Adrenal gland (tissue), 9 donors: ENCODE measurements at regions not wholly inside any gene's neighbourhood (a gene's known extent, or its start where the extent isn't known, plus 50 kb on each side); places are given as distances from the start of the nearest gene placed in this dataset.
A peak's percentile ranks its signal among the peaks of the same experiment; 100 is the strongest.
"Not testable (repeated sequence)": the region's sequence is repeated elsewhere in the genome, so short reads cannot be mapped to it uniquely, and the experiment has no call there.

Source experiments
- DNase-seq, 7 donors: peaks; one replicate each; pipeline ENCODE4 v3.0.0-alpha.2; 2019 to 2020
- H3K27ac ChIP-seq, 5 donors: fragments of 200-600 bp; sonication (generic) in 4 of 5; 1 replicate in 3 of 5; 2 replicates in 2 of 5; pipeline versions ENCODE4 v1.5.1 to v1.8.0; 2016 to 2020; ENCODE audit warnings: mild to moderate bottlenecking in 1 of 5
- H3K27me3 ChIP-seq: fragments of 200-600 bp; 2 replicates; pipeline ENCODE4 v1.8.0; 2021
- H3K36me3 ChIP-seq, 2 donors: fragments of 200-600 bp; replicated peaks in 1 of 2; 1 replicate in 1 of 2; 2 replicates in 1 of 2; pipeline versions ENCODE4 v1.5.1 to v1.8.0; 2018 to 2022
- H3K4me1 ChIP-seq, 2 donors: fragments of 200-600 bp; replicated peaks in 1 of 2; 1 replicate in 1 of 2; 2 replicates in 1 of 2; pipeline versions ENCODE4 v1.5.1 to v1.8.0; 2018 to 2021
- H3K4me3 ChIP-seq, 4 donors: fragments of 200-600 bp; sonication (generic) in 3 of 4; one replicate each; pipeline ENCODE4 v1.5.1; 2016 to 2018
- H3K9me3 ChIP-seq, 3 donors: fragments of 200-600 bp; sonication (generic) in 1 of 3; replicated peaks in 1 of 3; 1 replicate in 2 of 3; 2 replicates in 1 of 3; pipeline versions ENCODE4 v1.5.1 to v1.8.0; 2016 to 2021
- POLR2A ChIP-seq, 2 donors: fragments of 450-650 bp; IDR thresholded peaks; one replicate each; pipeline ENCODE4 v1.6.1; 2017; ENCODE audit warnings: antibody characterized with exemption in 2 of 2, mild to moderate bottlenecking in 2 of 2, moderate library complexity in 1 of 2
- WGBS, 4 donors: extraction: QIAGEN DNeasy Blood & Tissue Kit in 2 of 4; methylation state at CpG; one replicate each; pipeline versions ENCODE4 v1.1.5 to v1.1.7; 2013 to 2017; 5-methylcytosine and 5-hydroxymethylcytosine counted together
- intact Hi-C, 2 donors: fragments of 100-400 bp; cut with DNase I; formaldehyde crosslinking; loops; one replicate each; pipeline versions ENCODE4 v1.14.1 to v1.15.0; 2022 to 2023
- TF ChIP-seq, protein P1 (sequence below), 6 experiments: fragments of 450-650 bp in 4 of 6; fragments of 200-600 bp in 2 of 6; sonication (generic) in 1 of 6; IDR thresholded peaks; 1 replicate in 5 of 6; 2 replicates in 1 of 6; pipeline versions ENCODE4 v1.5.1 to v1.8.0; 2016 to 2021; ENCODE audit warnings: antibody characterized with exemption in 6 of 6, mild to moderate bottlenecking in 2 of 6, moderate library complexity in 1 of 6
- donor health status: healthy with polysubstance abuse.
- donor health status: Bipolar disorder and iron deficiency.
- donor health status: DM: yes; HTN: yes; CAD: no.
- donor health status: DM: no; HTN: no; CAD: no.
- donor health status: DM: no; HTN: no; CAD: no.

DNA sequence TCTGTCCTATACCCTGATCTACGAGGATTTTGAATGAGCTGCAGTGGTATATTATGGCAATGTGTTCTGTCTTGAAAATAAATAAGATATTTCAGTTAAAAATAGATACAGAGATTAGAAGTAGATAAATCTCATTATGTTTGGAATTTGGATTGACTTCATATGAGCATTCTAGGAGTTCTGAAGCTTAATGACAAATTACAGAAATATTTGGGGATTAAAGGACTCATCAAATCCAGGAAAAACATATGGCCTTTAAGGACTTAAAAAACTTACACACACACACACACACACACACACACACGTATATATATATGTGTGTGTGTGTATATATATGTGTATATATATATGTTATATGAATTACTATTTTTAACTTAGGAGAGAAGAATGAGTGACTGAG lies 446.9 kb upstream of the CD180 start:
- Histone ChIP-seq H3K36me3 (no peaks in the 10 kb centered on the region), H3K4me1 (no peaks in the 10 kb centered on the region), H3K27ac (no peak overlapping the region), H3K27me3 (no peaks in the 10 kb centered on the region), H3K4me3 (no peak overlapping the region), H3K9me3 (no peaks in the 10 kb centered on the region)
- no peak for TF ChIP-seq POLR2A (IDR thresholded peaks at IDR 0.05)
- TF ChIP-seq, protein P1, sequence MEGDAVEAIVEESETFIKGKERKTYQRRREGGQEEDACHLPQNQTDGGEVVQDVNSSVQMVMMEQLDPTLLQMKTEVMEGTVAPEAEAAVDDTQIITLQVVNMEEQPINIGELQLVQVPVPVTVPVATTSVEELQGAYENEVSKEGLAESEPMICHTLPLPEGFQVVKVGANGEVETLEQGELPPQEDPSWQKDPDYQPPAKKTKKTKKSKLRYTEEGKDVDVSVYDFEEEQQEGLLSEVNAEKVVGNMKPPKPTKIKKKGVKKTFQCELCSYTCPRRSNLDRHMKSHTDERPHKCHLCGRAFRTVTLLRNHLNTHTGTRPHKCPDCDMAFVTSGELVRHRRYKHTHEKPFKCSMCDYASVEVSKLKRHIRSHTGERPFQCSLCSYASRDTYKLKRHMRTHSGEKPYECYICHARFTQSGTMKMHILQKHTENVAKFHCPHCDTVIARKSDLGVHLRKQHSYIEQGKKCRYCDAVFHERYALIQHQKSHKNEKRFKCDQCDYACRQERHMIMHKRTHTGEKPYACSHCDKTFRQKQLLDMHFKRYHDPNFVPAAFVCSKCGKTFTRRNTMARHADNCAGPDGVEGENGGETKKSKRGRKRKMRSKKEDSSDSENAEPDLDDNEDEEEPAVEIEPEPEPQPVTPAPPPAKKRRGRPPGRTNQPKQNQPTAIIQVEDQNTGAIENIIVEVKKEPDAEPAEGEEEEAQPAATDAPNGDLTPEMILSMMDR (IDR thresholded peaks at IDR 0.05), result no peak
- DNase-seq, result no peak
- intact Hi-C loops, result no loop called here
- WGBS, 4 donors, result 51 to 56% (median 54%) methylated on average over 2 of the region's 2 CpGs

DNA sequence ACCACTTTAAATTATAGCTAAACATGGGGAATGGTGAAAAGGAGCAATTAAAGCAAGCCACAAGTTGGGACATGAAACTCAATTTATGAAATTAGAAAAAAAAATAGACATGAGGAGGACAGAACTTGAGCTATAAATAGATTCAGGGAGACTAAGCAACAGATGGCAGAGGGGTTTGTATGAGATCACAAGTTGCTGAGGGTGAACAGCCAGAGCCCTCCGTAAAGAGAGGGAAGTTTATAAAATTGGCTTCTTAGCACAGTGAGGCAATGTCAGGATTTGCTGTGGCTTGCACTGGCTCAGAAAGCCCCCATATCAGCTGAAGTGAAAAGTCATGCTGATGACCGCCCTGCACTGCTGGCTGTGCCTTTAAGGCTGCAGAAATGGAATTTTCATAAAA lies 443.4 kb upstream of the CD180 start:
- Histone ChIP-seq H3K4me1 (no peaks in the 10 kb centered on the region), H3K9me3 (no peaks in the 10 kb centered on the region), H3K27ac (peak overlapping the region in 1 of 5 donors; percentile 20), H3K27me3 (no peaks in the 10 kb centered on the region), H3K4me3 (no peak overlapping the region), H3K36me3 (no peaks in the 10 kb centered on the region)
- no peak for TF ChIP-seq POLR2A (IDR thresholded peaks at IDR 0.05)
- intact Hi-C loops, result no loop called here
- no peak for DNase-seq
- 31 to 58% (median 50%) methylated on average over 2 of the region's 2 CpGs for WGBS, 4 donors

DNA sequence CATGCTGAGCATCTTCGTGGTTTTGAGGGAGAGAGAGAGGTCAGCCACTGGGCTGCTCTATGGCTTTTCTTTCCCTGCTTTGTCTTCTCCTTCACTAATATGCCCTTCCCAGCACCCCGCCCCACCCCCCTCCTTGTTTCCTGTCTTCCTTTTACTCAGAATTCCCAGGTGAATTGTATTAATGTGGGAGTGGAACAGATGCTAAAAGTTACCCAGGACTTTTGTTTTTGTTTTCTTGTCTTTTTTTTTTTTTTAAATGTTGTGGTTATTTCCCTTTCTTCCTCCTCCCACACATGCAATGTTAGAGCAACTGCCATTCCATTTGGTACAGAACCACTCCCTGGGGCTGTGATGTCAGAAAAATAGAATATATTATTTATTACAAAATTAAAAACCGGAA lies 442.7 kb upstream of the CD180 start:
- Histone ChIP-seq H3K36me3 (no peaks in the 10 kb centered on the region), H3K9me3 (no peaks in the 10 kb centered on the region), H3K27me3 (no peaks in the 10 kb centered on the region), H3K27ac (no peak overlapping the region), H3K4me1 (no peaks in the 10 kb centered on the region), H3K4me3 (no peak overlapping the region)
- TF ChIP-seq, protein P1 (IDR thresholded peaks at IDR 0.05), result no peak
- TF ChIP-seq POLR2A (IDR thresholded peaks at IDR 0.05), result no peak
- intact Hi-C loops, result no loop called here
- WGBS, 4 donors, result 45 to 52% (median 49%) methylated on average over 3 of the region's 3 CpGs
- DNase-seq, result no peak

DNA sequence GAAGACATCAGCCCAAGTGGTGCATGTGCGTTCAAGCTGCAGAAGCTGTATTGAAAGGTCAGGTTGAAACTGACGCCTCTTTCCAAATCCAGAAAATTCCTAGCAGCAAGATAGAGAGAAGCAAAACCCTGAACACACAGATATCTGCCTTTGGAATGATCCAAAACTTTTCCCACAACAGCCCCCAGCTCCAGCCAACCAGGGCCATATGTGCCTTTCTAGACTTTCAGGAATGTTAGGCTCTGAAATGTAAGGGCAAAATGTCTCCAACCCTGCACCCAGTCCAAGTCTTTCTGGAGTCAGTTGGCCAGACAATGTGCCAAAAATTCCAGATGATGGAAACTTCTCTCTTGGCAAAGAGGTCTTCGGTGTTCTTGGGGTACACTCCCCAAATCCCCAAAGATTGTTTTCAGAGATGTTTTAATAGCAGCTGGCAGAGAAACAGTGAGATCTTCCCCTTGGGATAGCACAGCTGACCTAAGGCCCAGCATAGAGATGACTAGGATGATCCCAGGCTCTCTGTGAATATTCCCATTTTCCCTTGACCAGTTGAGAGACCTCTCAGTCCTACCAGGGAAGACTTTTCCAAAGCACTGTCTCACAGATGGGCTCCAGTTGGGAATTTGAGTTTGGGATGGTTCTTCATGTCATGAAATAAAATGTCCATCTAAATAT lies 440.4 kb upstream of the CD180 start:
- no peak for TF ChIP-seq POLR2A (IDR thresholded peaks at IDR 0.05)
- TF ChIP-seq, protein P1 (IDR thresholded peaks at IDR 0.05), result no peak
- no peak for DNase-seq
- H3K4me1 ChIP-seq, result no peaks in the 10 kb centered on the region
- no peak overlapping the region for H3K4me3 ChIP-seq
- no peaks in the 10 kb centered on the region for H3K36me3 ChIP-seq
- intact Hi-C loops, result no loop called here
- no peaks in the 10 kb centered on the region for H3K9me3 ChIP-seq
- 69 to 87% (median 80%) methylated on average over 3 of the region's 3 CpGs for WGBS, 4 donors
- H3K27me3 ChIP-seq, result no peaks in the 10 kb centered on the region
- no peak overlapping the region for H3K27ac ChIP-seq

DNA sequence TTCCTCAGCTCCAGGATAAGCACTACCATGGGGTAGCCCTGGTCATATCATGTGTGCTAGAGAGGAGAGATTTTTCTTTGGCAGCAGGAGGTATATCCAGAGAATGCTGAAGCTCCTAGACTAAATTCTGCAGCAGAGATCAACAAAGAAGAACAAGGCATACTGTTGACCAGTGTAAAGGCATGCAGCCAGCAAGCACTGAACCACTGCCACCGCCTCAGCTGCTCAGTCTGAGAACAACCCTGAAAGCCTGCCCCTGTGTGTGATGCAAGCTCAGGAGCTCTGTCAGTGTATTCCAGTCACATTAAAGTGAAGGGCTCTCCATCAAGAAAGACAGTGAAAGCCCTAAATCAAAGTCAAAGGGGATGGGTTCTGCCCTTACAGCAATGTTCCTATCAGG lies 439.5 kb upstream of the CD180 start:
- WGBS, 4 donors, result 67 to 80% (median 68%) methylated on average over 1 of the region's 1 CpG; no CpG with 5 or more reads in 1 of the 4 donors
- Histone ChIP-seq H3K9me3 (no peaks in the 10 kb centered on the region), H3K36me3 (no peaks in the 10 kb centered on the region), H3K4me3 (no peak overlapping the region), H3K4me1 (no peaks in the 10 kb centered on the region), H3K27ac (no peak overlapping the region), H3K27me3 (no peaks in the 10 kb centered on the region)
- DNase-seq, result peak in 1 of 7 donors; percentile 8
- intact Hi-C loops, result no loop called here
- TF ChIP-seq, protein P1 (IDR thresholded peaks at IDR 0.05), result no peak
- TF ChIP-seq POLR2A (IDR thresholded peaks at IDR 0.05), result no peak

DNA sequence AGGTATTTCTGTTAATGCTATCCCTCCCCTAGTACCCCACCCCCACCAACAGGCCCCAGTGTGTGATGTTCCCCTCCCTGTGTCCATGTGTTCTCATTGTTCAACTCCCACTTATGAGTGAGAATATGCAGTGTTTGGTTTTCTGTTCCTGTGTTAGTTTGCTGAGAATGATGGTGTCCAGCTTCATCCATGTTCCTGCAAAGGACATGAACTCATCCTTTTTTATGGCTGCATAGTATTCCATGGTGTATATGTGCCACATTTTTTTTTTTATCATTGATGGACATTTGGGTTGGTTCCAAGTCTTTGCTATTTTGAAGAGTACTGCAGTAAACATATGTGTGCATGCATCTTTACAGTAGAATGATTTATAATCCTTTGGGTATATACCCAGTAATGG lies 430.5 kb upstream of the CD180 start:
- intact Hi-C loops, H3K4me3 ChIP-seq, H3K9me3 ChIP-seq: not testable (repeated sequence)

More for the DNA sequence above, 430.5 kb upstream of the CD180 start:
- not testable (repeated sequence) for DNase-seq, H3K27me3 ChIP-seq, H3K4me1 ChIP-seq, H3K36me3 ChIP-seq, H3K27ac ChIP-seq
